ENCODE measurements at regions not wholly inside any gene's neighbourhood (a gene's known extent, or its start where the extent isn't known, plus 50 kb on each side); places are given as distances from the start of the nearest gene placed in this dataset.

GRCh38 chr3:34863485-34863884, 775.8 kb upstream of the ARPP21 start (continued):
- TF ChIP-seq AR (CRISPR knock-in tag; IDR thresholded peaks at IDR 0.05) (no peak), USF2 (CRISPR knock-in tag; IDR thresholded peaks at IDR 0.05) (no peak), ZBTB21 (CRISPR knock-in tag; IDR thresholded peaks at IDR 0.05; ENCODE audit: borderline replicate concordance) (no peak)

- Mint-ChIP-seq H3K4me1 (peaks cover 30% of the 10 kb centered on the region), H3K4me3 (no peak overlapping the region), H3K27me3 (ENCODE audit: low read depth) (no peaks in the 10 kb centered on the region), H3K9me3 (no peaks in the 10 kb centered on the region), H3K36me3 (no peaks in the 10 kb centered on the region), H3K27ac (no peak overlapping the region)
- ChIA-PET POLR2A (no interaction called here), CTCF (no interaction called here)
- ATAC-seq (no peak), DNase-seq (ENCODE audit: low spot score) (no peak)
- no peak for TF ChIP-seq NR3C1 (CRISPR knock-in tag; conservative IDR thresholded peaks at IDR 0.05; ENCODE audit: low read depth)
- no peak for TF ChIP-seq FOXP1 (CRISPR knock-in tag; IDR thresholded peaks at IDR 0.05; ENCODE audit: borderline replicate concordance)
- TF ChIP-seq NFE2L1 (CRISPR knock-in tag; IDR thresholded peaks at IDR 0.05): no peak
- no peak for TF ChIP-seq ZNF532 (CRISPR knock-in tag; IDR thresholded peaks at IDR 0.05; ENCODE audit: borderline replicate concordance)
- TF ChIP-seq ZBTB43 (CRISPR knock-in tag; IDR thresholded peaks at IDR 0.05): no peak
- TF ChIP-seq ZNF138 (CRISPR knock-in tag; conservative IDR thresholded peaks at IDR 0.05): no peak
- TF ChIP-seq ATF1 (CRISPR knock-in tag; IDR thresholded peaks at IDR 0.05): no peak
- TF ChIP-seq AR (CRISPR knock-in tag; IDR thresholded peaks at IDR 0.05): no peak
- TF ChIP-seq HMGXB4 (CRISPR knock-in tag; IDR thresholded peaks at IDR 0.05): no peak
- TF ChIP-seq ZNF232 (CRISPR knock-in tag; IDR thresholded peaks at IDR 0.05): no peak
- TF ChIP-seq RELA (CRISPR knock-in tag; IDR thresholded peaks at IDR 0.05; ENCODE audit: borderline replicate concordance): no peak
- no peak for TF ChIP-seq FOXP4 (CRISPR knock-in tag; IDR thresholded peaks at IDR 0.05)
- no peak for TF ChIP-seq CTCF (IDR thresholded peaks at IDR 0.05)
- no peak for TF ChIP-seq EMX1 (CRISPR knock-in tag; IDR thresholded peaks at IDR 0.05)
- no peak for TF ChIP-seq IRF2 (CRISPR knock-in tag; IDR thresholded peaks at IDR 0.05; ENCODE audit: borderline replicate concordance, low read depth)
Observed at GRCh38 chr3:34864011-34864410, 775.3 kb upstream of the ARPP21 start.

All from WTC11 (cell line).